IMR-90 (cell line): ENCODE measurements at regions not wholly inside any gene's neighbourhood (a gene's known extent, or its start where the extent isn't known, plus 50 kb on each side); places are given as distances from the start of the nearest gene placed in this dataset.

ENCODE experiments used
- ATAC-seq: fragments of 200-7000 bp; cut with Tn5 transposase; 2 replicates; pipeline ENCODE4 v1.9.1; 2020; ENCODE audit warnings: low read depth, mild to moderate bottlenecking, moderate library complexity
- BruUV-seq: library from RNA; stranded (reverse); fragments of 400-500 nt; replicated peaks from 2 replicates; lab custom pipeline; 2021; lab: Mats Ljungman, UMichigan
- CTCF ChIA-PET: fragments of 300-600 bp; formaldehyde crosslinking; extraction: SDS; loops from one replicate; lab custom pipeline; 2021; ENCODE audit warnings: antibody characterized with exemption; lab: Yijun Ruan, JAX
- POLR2A ChIA-PET: fragments of 300-600 bp; sonication (Branson Sonifier 250); formaldehyde crosslinking; loops from one replicate; lab custom pipeline; 2022; ENCODE audit warnings: antibody characterized with exemption; ENCODE audit not compliant: unreplicated experiment; lab: Charles Lee
- DNase-seq: peaks from one replicate; pipeline ENCODE4 v3.0.0; 2013
- H2AFZ ChIP-seq: replicated peaks from 2 replicates; pipeline ENCODE3; 2013; ENCODE audit warnings: low read length, mild to moderate bottlenecking; ENCODE audit not compliant: poor library complexity
- H2AK5ac ChIP-seq: 2 replicates; pipeline ENCODE4 v1.6.1; 2013; ENCODE audit warnings: low read depth, low read length, inconsistent platforms
- H2AK9ac ChIP-seq: replicated peaks from 2 replicates; pipeline ENCODE3; 2013; ENCODE audit warnings: mild to moderate bottlenecking, low read depth, low read length, moderate library complexity; ENCODE audit not compliant: poor library complexity
- H2BK120ac ChIP-seq: 2 replicates; pipeline ENCODE4 v1.6.1; 2013; ENCODE audit warnings: low read depth, low read length, inconsistent platforms
- H2BK15ac ChIP-seq: 3 replicates; pipeline ENCODE4 v1.6.1; 2013; ENCODE audit warnings: low read depth, low read length, inconsistent platforms
- H2BK20ac ChIP-seq: 2 replicates; pipeline ENCODE4 v1.6.1; 2013; ENCODE audit warnings: low read depth, mild to moderate bottlenecking, inconsistent platforms, low read length, moderate library complexity
- H2BK5ac ChIP-seq: 2 replicates; pipeline ENCODE4 v1.6.1; 2013; ENCODE audit warnings: mild to moderate bottlenecking, low read depth, low read length, inconsistent platforms; ENCODE audit not compliant: poor library complexity, severe bottlenecking
- H3K14ac ChIP-seq: replicated peaks from 2 replicates; pipeline ENCODE4 v1.6.1; 2013; ENCODE audit warnings: low read depth, low read length, inconsistent platforms
- H3K18ac ChIP-seq: 2 replicates; pipeline ENCODE4 v1.6.1; 2013; ENCODE audit warnings: low read depth, low read length, control low read depth
- H3K23ac ChIP-seq: 2 replicates; pipeline ENCODE4 v1.6.1; 2013; ENCODE audit warnings: low read depth, low read length, inconsistent platforms
- H3K27ac ChIP-seq: 2 replicates; pipeline ENCODE4 v1.5.1; 2013; ENCODE audit warnings: mild to moderate bottlenecking, control low read depth, low read length; ENCODE audit not compliant: insufficient read depth
- H3K27me3 ChIP-seq: 2 replicates; pipeline ENCODE4 v1.6.1; 2013; ENCODE audit warnings: low read length; ENCODE audit not compliant: control insufficient read depth, insufficient read depth
- H3K36me3 ChIP-seq: 2 replicates; pipeline ENCODE4 v1.6.1; 2013; ENCODE audit warnings: low read length, mixed read lengths; ENCODE audit not compliant: control insufficient read depth, insufficient read depth
- H3K4ac ChIP-seq: 2 replicates; pipeline ENCODE4 v1.6.1; 2013; ENCODE audit warnings: low read depth, low read length, inconsistent platforms
- H3K4me1 ChIP-seq: 2 replicates; pipeline ENCODE4 v1.6.1; 2013; ENCODE audit warnings: low read length, mixed read lengths; ENCODE audit not compliant: control insufficient read depth, insufficient read depth
- H3K4me2 ChIP-seq: 2 replicates; pipeline ENCODE4 v1.6.1; 2013; ENCODE audit warnings: low read depth, mild to moderate bottlenecking, control low read depth, low read length, moderate library complexity
- H3K4me3 ChIP-seq: 2 replicates; pipeline ENCODE4 v1.5.1; 2013; ENCODE audit warnings: low read depth, mild to moderate bottlenecking, control low read depth, low read length, moderate library complexity; ENCODE audit not compliant: insufficient read depth
- H3K56ac ChIP-seq: 2 replicates; pipeline ENCODE4 v1.6.1; 2013; ENCODE audit warnings: low read length, inconsistent platforms; ENCODE audit not compliant: insufficient read depth; ENCODE audit errors: extremely low read depth
- H3K79me1 ChIP-seq, 2 experiments: 2 replicates each; pipeline ENCODE4 v1.6.1; 2013; ENCODE audit warnings: low read length in 2 of 2, inconsistent platforms in 1 of 2, low read depth in 1 of 2
- H3K9ac ChIP-seq: 2 replicates; pipeline ENCODE4 v1.6.1; 2013; ENCODE audit warnings: low read depth, low read length, control low read depth
- H3K9me1 ChIP-seq: 2 replicates; pipeline ENCODE4 v1.6.1; 2013; ENCODE audit warnings: low read length, inconsistent platforms; ENCODE audit not compliant: insufficient read depth
- H3K9me3 ChIP-seq: 2 replicates; pipeline ENCODE4 v1.6.1; 2013; ENCODE audit warnings: low read length; ENCODE audit not compliant: control insufficient read depth, insufficient read depth
- H4K20me1 ChIP-seq: 2 replicates; pipeline ENCODE4 v1.6.1; 2013; ENCODE audit warnings: low read length, inconsistent platforms; ENCODE audit not compliant: insufficient read depth
- H4K5ac ChIP-seq: 2 replicates; pipeline ENCODE4 v1.6.1; 2013; ENCODE audit warnings: mild to moderate bottlenecking, low read depth, low read length, control low read depth
- H4K8ac ChIP-seq, 2 experiments: 2 replicates each; pipeline ENCODE4 v1.6.1; 2013; ENCODE audit warnings: low read depth in 2 of 2, low read length in 2 of 2, control low read depth in 1 of 2, inconsistent platforms in 1 of 2
- H4K91ac ChIP-seq: 2 replicates; pipeline ENCODE4 v1.6.1; 2013; ENCODE audit warnings: low read depth, low read length, inconsistent platforms; ENCODE audit not compliant: insufficient read depth
- CHD1 ChIP-seq: IDR thresholded peaks from 2 replicates; pipeline ENCODE4 v1.6.1; 2012; ENCODE audit warnings: low read depth, low read length, improper control_type of control experiment
- CTCF ChIP-seq: conservative IDR thresholded peaks from 2 replicates; pipeline ENCODE4 v1.5.1; 2012; ENCODE audit warnings: mild to moderate bottlenecking, low read depth, low read length, improper control_type of control experiment
- ELK1 ChIP-seq: fragments of 150-350 bp; IDR thresholded peaks from 2 replicates; pipeline ENCODE4 v1.6.1; 2016; ENCODE audit warnings: low read depth, mild to moderate bottlenecking, low read length, moderate library complexity, borderline replicate concordance
- FOS ChIP-seq: fragments of 150-350 bp; IDR thresholded peaks from 2 replicates; pipeline ENCODE4 v1.6.1; 2016; ENCODE audit warnings: low read depth, low read length
- MAFK ChIP-seq: IDR thresholded peaks from 2 replicates; pipeline ENCODE4 v1.6.1; 2012; ENCODE audit warnings: low read depth, low read length, improper control_type of control experiment
- MAZ ChIP-seq: IDR thresholded peaks from 2 replicates; pipeline ENCODE4 v1.6.1; 2012; ENCODE audit warnings: low read depth, mild to moderate bottlenecking, low read length, improper control_type of control experiment, moderate library complexity, borderline replicate concordance
- MXI1 ChIP-seq: IDR thresholded peaks from 2 replicates; pipeline ENCODE4 v1.6.1; 2012; ENCODE audit warnings: low read depth, mild to moderate bottlenecking, low read length, moderate library complexity, borderline replicate concordance
- POLR2A ChIP-seq: IDR thresholded peaks from 2 replicates; pipeline ENCODE4 v1.6.1; 2012; ENCODE audit warnings: mild to moderate bottlenecking, low read depth, low read length
- RAD21 ChIP-seq: IDR thresholded peaks from 2 replicates; pipeline ENCODE4 v1.6.1; 2012; ENCODE audit warnings: low read length, improper control_type of control experiment
- RCOR1 ChIP-seq: IDR thresholded peaks from 2 replicates; pipeline ENCODE4 v1.6.1; 2012; ENCODE audit warnings: mild to moderate bottlenecking, low read length, improper control_type of control experiment; ENCODE audit not compliant: insufficient replicate concordance
- RFX5 ChIP-seq: IDR thresholded peaks from 2 replicates; pipeline ENCODE4 v1.8.0; 2012; ENCODE audit warnings: low read depth, mild to moderate bottlenecking, low read length, moderate library complexity
- SMC3 ChIP-seq: fragments of 150-350 bp; IDR thresholded peaks from 2 replicates; pipeline ENCODE4 v1.6.1; 2016; ENCODE audit warnings: low read depth, mild to moderate bottlenecking, antibody characterized with exemption, low read length, moderate library complexity
- USF2 ChIP-seq: fragments of 150-350 bp; IDR thresholded peaks from 2 replicates; pipeline ENCODE4 v1.6.1; 2017; ENCODE audit warnings: mild to moderate bottlenecking, antibody characterized with exemption, low read length, low read depth
- dilution Hi-C: fragments of 300-500 bp; cut with HindIII; formaldehyde crosslinking; loops from one replicate; pipeline ENCODE4 v1.14.3; 2018; ENCODE audit warnings: low sequenced_read_pairs; ENCODE audit not compliant: unreplicated experiment
- in situ Hi-C: fragments of 300-500 bp; cut with MboI; formaldehyde crosslinking; loops from 3 replicates; pipeline ENCODE4 v1.14.3; 2019; ENCODE audit warnings: low sequenced_read_pairs, inconsistent platforms, mixed read lengths
- intact Hi-C: fragments of 100-400 bp; cut with micrococcal nuclease; formaldehyde crosslinking; loops from 2 replicates; pipeline ENCODE4 v1.10.0; 2022

GRCh38 chr1:101704895-101705294 is 291.8 kb downstream of the OLFM3 start:
- Histone ChIP-seq H3K27ac (no peak overlapping the region), H3K18ac (no peak overlapping the region), H3K9ac (no peak overlapping the region), H2AK5ac (no peak overlapping the region), H3K23ac (no peak overlapping the region), H2AK9ac (no peak overlapping the region), H3K4me3 (no peak overlapping the region), H2BK15ac (no peak overlapping the region), H2BK120ac (no peak overlapping the region), H3K36me3 (no peaks in the 10 kb centered on the region), H3K79me1 (no peaks in the 10 kb centered on the region), H4K5ac (no peak overlapping the region), H3K4me1 (no peaks in the 10 kb centered on the region), H3K27me3 (no peaks in the 10 kb centered on the region), H2BK5ac (no peak overlapping the region), H3K56ac (no peak overlapping the region), H3K14ac (no peak overlapping the region), H3K4me2 (no peak overlapping the region), H4K20me1 (no peaks in the 10 kb centered on the region), H4K8ac (no peak overlapping the region), H4K91ac (no peak overlapping the region), H3K4ac (no peak overlapping the region), H3K9me3 (no peaks in the 10 kb centered on the region), H2BK20ac (no peak overlapping the region), H3K9me1 (no peaks in the 10 kb centered on the region), H2AFZ (no peak overlapping the region)
- ChIA-PET CTCF (no interaction called here), POLR2A (no interaction called here)
- no TSS peak for BruUV-seq
- ATAC-seq (no peak), DNase-seq (no peak)
- dilution Hi-C loops = no loop called here
- intact Hi-C loops = no loop called here
- in situ Hi-C loops = no loop called here
- TF ChIP-seq MAZ (no peak), POLR2A (no peak), MAFK (no peak), CTCF (no peak), RFX5 (no peak), RAD21 (no peak), SMC3 (no peak), RCOR1 (no peak), ELK1 (no peak), USF2 (no peak), FOS (no peak), MXI1 (no peak), CHD1 (no peak)
